ENCODE measurements at regions not wholly inside any gene's neighbourhood (a gene's known extent, or its start where the extent isn't known, plus 50 kb on each side); places are given as distances from the start of the nearest gene placed in this dataset.
"Not testable (repeated sequence)": the region's sequence is repeated elsewhere in the genome, so short reads cannot be mapped to it uniquely, and the experiment has no call there.

- H3K9ac ChIP-seq (ENCODE audit: insufficient read length), result no peak overlapping the region
These were observed 750.2 kb downstream of the TMEM121 start for GRCh38 chr14:106276326-106277267.

GRCh38 chr14:106277503-106277902 is 751.1 kb downstream of the TMEM121 start:
- no peak for DNase-seq (ENCODE audit: low read depth, low spot score)
- TF ChIP-seq POLR2AphosphoS5 (IDR thresholded peaks at IDR 0.05; ENCODE audit: borderline replicate concordance, low read depth, low read length) (no peak), FOXP2 (optimal IDR thresholded peaks at IDR 0.05; ENCODE audit: control extremely low read depth, extremely low read length, insufficient read depth) (no peak), EZH2 (IDR thresholded peaks at IDR 0.05) (no peak)
- Histone ChIP-seq H3K4me3 (no peak overlapping the region), H3K9ac (ENCODE audit: insufficient read length) (no peak overlapping the region), H3K9me3 (ENCODE audit: low read depth, low read length) (no peaks in the 10 kb centered on the region), H3K27ac (no peak overlapping the region), H3K36me3 (ENCODE audit: insufficient read depth, low read length) (no peaks in the 10 kb centered on the region)

More at GRCh38 chr14:106276326-106277267, 750.2 kb downstream of the TMEM121 start:
- TF ChIP-seq EZH2 (IDR thresholded peaks at IDR 0.05), result no peak
- no peak for TF ChIP-seq POLR2AphosphoS5 (IDR thresholded peaks at IDR 0.05; ENCODE audit: borderline replicate concordance, low read depth, low read length)
- no peak for TF ChIP-seq FOXP2 (optimal IDR thresholded peaks at IDR 0.05; ENCODE audit: control extremely low read depth, extremely low read length, insufficient read depth)
- no peaks in the 10 kb centered on the region for H3K36me3 ChIP-seq (ENCODE audit: insufficient read depth, low read length)
- DNase-seq (ENCODE audit: low read depth, low spot score), result no peak
- no peak overlapping the region for H3K4me3 ChIP-seq
- no peak overlapping the region for H3K27ac ChIP-seq
- H3K9me3 ChIP-seq (ENCODE audit: low read depth, low read length), result no peaks in the 10 kb centered on the region

GRCh38 chr14:106280876-106281275 is 754.5 kb downstream of the TMEM121 start:
- H3K9ac ChIP-seq (ENCODE audit: insufficient read length), result no peak overlapping the region
- H3K4me3 ChIP-seq, result no peak overlapping the region
- TF ChIP-seq FOXP2 (optimal IDR thresholded peaks at IDR 0.05; ENCODE audit: control extremely low read depth, extremely low read length, insufficient read depth), result no peak
- no peak for TF ChIP-seq EZH2 (IDR thresholded peaks at IDR 0.05)
- no peak for TF ChIP-seq POLR2AphosphoS5 (IDR thresholded peaks at IDR 0.05; ENCODE audit: borderline replicate concordance, low read depth, low read length)
- H3K9me3 ChIP-seq (ENCODE audit: low read depth, low read length), result no peaks in the 10 kb centered on the region
- no peak overlapping the region for H3K27ac ChIP-seq
- DNase-seq (ENCODE audit: low read depth, low spot score), result no peak
- no peaks in the 10 kb centered on the region for H3K36me3 ChIP-seq (ENCODE audit: insufficient read depth, low read length)

GRCh38 chr14:106286697-106287290 is 760.4 kb downstream of the TMEM121 start:
- H3K4me3 ChIP-seq, result no peak overlapping the region
- no peaks in the 10 kb centered on the region for H3K9me3 ChIP-seq (ENCODE audit: low read depth, low read length)
- no peak overlapping the region for H3K27ac ChIP-seq
- TF ChIP-seq EZH2 (IDR thresholded peaks at IDR 0.05) (no peak), FOXP2 (optimal IDR thresholded peaks at IDR 0.05; ENCODE audit: control extremely low read depth, extremely low read length, insufficient read depth) (no peak), POLR2AphosphoS5 (IDR thresholded peaks at IDR 0.05; ENCODE audit: borderline replicate concordance, low read depth, low read length) (no peak)
- H3K9ac ChIP-seq (ENCODE audit: insufficient read length), result no peak overlapping the region
- DNase-seq (ENCODE audit: low read depth, low spot score), result no peak
- H3K36me3 ChIP-seq (ENCODE audit: insufficient read depth, low read length), result no peaks in the 10 kb centered on the region

GRCh38 chr14:106287506-106287905 is 761.1 kb downstream of the TMEM121 start:
- DNase-seq (ENCODE audit: low read depth, low spot score), result no peak
- Histone ChIP-seq H3K9me3 (ENCODE audit: low read depth, low read length) (no peaks in the 10 kb centered on the region), H3K36me3 (ENCODE audit: insufficient read depth, low read length) (no peaks in the 10 kb centered on the region), H3K9ac (ENCODE audit: insufficient read length) (no peak overlapping the region), H3K27ac (no peak overlapping the region), H3K4me3 (no peak overlapping the region)
- TF ChIP-seq POLR2AphosphoS5 (IDR thresholded peaks at IDR 0.05; ENCODE audit: borderline replicate concordance, low read depth, low read length) (no peak), EZH2 (IDR thresholded peaks at IDR 0.05) (no peak), FOXP2 (optimal IDR thresholded peaks at IDR 0.05; ENCODE audit: control extremely low read depth, extremely low read length, insufficient read depth) (no peak)

GRCh38 chr14:106291626-106292025 is 765.2 kb downstream of the TMEM121 start:
- Histone ChIP-seq H3K4me3 (no peak overlapping the region), H3K36me3 (ENCODE audit: insufficient read depth, low read length) (no peaks in the 10 kb centered on the region), H3K27ac (no peak overlapping the region), H3K9ac (ENCODE audit: insufficient read length) (no peak overlapping the region), H3K9me3 (ENCODE audit: low read depth, low read length) (no peaks in the 10 kb centered on the region)
- TF ChIP-seq FOXP2 (optimal IDR thresholded peaks at IDR 0.05; ENCODE audit: control extremely low read depth, extremely low read length, insufficient read depth), result no peak
- no peak for TF ChIP-seq POLR2AphosphoS5 (IDR thresholded peaks at IDR 0.05; ENCODE audit: borderline replicate concordance, low read depth, low read length)
- TF ChIP-seq EZH2 (IDR thresholded peaks at IDR 0.05), result no peak
- no peak for DNase-seq (ENCODE audit: low read depth, low spot score)

- DNase-seq (ENCODE audit: low read depth, low spot score), result no peak
- Histone ChIP-seq H3K27ac (no peak overlapping the region), H3K36me3 (ENCODE audit: insufficient read depth, low read length) (no peaks in the 10 kb centered on the region), H3K9ac (ENCODE audit: insufficient read length) (no peak overlapping the region), H3K9me3 (ENCODE audit: low read depth, low read length) (no peaks in the 10 kb centered on the region), H3K4me3 (no peak overlapping the region)
- TF ChIP-seq POLR2AphosphoS5 (IDR thresholded peaks at IDR 0.05; ENCODE audit: borderline replicate concordance, low read depth, low read length), result no peak
- TF ChIP-seq EZH2 (IDR thresholded peaks at IDR 0.05), result no peak
These were observed 767.9 kb downstream of the TMEM121 start for GRCh38 chr14:106294324-106294723.

- H3K9me3 ChIP-seq (ENCODE audit: low read depth, low read length); H3K4me3 ChIP-seq; H3K9ac ChIP-seq (ENCODE audit: insufficient read length); H3K36me3 ChIP-seq (ENCODE audit: insufficient read depth, low read length); DNase-seq (ENCODE audit: low read depth, low spot score); H3K27ac ChIP-seq: not testable (repeated sequence)
These were observed 774.6 kb downstream of the TMEM121 start for GRCh38 chr14:106300951-106301510.

- DNase-seq (ENCODE audit: low read depth, low spot score); H3K9me3 ChIP-seq (ENCODE audit: low read depth, low read length): not testable (repeated sequence)
These were observed 775.2 kb downstream of the TMEM121 start for GRCh38 chr14:106301609-106302008.

More at GRCh38 chr14:106301609-106302008, 775.2 kb downstream of the TMEM121 start:
- not testable (repeated sequence) for H3K4me3 ChIP-seq; H3K9ac ChIP-seq (ENCODE audit: insufficient read length); H3K27ac ChIP-seq; H3K36me3 ChIP-seq (ENCODE audit: insufficient read depth, low read length)

Data from SK-N-MC (cell line).